22Rv1 (cell line): ENCODE measurements at regions not wholly inside any gene's neighbourhood (a gene's known extent, or its start where the extent isn't known, plus 50 kb on each side); places are given as distances from the start of the nearest gene placed in this dataset.

Experiments
- H3K27ac ChIP-seq: fragments of 450-650 bp; 2 replicates; pipeline ENCODE4 v1.5.1; 2017
- ZFX ChIP-seq: fragments of 450-650 bp; IDR thresholded peaks from 2 replicates; pipeline ENCODE4 v1.6.1; 2017; ENCODE audit warnings: antibody characterized with exemption, borderline replicate concordance
- TF ChIP-seq, protein P1 (sequence below): fragments of 450-650 bp; IDR thresholded peaks from 2 replicates; pipeline ENCODE4 v1.5.1; 2017; ENCODE audit warnings: mild to moderate bottlenecking

DNA sequence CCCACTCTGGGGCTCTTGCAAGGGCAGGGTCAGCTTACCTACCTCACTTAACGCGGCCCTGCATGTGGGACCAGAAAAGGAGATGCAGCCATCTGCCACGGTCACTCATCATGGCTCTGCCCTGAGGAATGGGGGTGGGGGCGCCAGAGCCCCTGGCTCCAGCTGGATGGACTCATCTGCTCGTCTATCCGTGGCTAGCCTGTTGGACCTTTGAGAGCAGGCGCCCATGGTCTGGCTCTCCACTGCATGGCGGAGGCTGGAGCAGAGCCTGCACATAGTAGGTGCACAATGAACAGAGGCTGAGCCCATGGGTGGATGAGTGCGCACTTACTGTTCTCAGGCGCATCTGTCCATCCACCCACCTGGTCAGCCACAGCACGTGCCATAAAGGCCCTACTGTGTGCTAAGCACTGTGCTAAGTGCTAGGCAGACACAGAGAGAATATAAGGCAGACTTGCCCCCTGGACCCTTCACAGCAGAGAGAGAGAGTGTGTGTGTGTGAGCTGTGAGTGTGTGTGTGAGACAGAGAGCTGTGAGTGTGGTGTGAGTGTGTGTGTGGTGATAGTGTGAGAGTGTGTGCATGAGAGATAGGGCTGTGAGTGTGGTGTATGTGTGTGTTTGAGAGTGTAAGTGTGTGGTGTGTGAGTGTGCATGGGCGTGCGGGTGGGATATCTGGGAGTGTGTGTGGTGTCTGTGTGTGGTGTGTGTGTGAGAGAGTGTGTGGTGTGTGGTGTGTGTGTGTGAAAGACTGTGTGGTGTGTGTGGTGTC is 151.3 kb downstream of the TFCP2L1 start:
- no peak overlapping the region for H3K27ac ChIP-seq
- TF ChIP-seq, protein P1, sequence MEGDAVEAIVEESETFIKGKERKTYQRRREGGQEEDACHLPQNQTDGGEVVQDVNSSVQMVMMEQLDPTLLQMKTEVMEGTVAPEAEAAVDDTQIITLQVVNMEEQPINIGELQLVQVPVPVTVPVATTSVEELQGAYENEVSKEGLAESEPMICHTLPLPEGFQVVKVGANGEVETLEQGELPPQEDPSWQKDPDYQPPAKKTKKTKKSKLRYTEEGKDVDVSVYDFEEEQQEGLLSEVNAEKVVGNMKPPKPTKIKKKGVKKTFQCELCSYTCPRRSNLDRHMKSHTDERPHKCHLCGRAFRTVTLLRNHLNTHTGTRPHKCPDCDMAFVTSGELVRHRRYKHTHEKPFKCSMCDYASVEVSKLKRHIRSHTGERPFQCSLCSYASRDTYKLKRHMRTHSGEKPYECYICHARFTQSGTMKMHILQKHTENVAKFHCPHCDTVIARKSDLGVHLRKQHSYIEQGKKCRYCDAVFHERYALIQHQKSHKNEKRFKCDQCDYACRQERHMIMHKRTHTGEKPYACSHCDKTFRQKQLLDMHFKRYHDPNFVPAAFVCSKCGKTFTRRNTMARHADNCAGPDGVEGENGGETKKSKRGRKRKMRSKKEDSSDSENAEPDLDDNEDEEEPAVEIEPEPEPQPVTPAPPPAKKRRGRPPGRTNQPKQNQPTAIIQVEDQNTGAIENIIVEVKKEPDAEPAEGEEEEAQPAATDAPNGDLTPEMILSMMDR = no peak
- TF ChIP-seq ZFX = no peak

DNA sequence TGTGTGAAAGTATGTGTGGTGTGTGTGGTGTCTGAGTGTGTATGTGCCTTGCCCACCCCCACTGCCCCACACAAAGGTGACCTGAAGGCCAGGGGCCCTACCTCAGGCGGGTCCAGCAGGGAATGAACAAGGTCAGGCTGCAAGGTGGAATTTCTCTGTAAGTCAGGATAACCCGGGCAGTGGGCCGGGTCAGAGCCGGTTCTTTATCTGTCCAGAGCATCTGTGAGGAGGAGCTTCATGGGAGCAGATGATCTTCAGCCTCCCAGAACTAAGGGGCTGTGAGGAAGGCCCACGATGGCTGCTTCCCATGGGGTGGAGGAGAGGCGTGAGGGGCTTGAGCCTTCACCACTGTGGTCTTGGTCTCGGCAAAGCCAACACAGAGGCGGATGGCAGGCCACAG is 150.3 kb downstream of the TFCP2L1 start:
- TF ChIP-seq, protein P1 = no peak
- no peak for TF ChIP-seq ZFX
- H3K27ac ChIP-seq = no peak overlapping the region

GRCh38 chr2:121135168-121135853 is 149.7 kb downstream of the TFCP2L1 start:
- H3K27ac ChIP-seq = no peak overlapping the region
- TF ChIP-seq, protein P1 = no peak
- TF ChIP-seq ZFX = no peak

DNA sequence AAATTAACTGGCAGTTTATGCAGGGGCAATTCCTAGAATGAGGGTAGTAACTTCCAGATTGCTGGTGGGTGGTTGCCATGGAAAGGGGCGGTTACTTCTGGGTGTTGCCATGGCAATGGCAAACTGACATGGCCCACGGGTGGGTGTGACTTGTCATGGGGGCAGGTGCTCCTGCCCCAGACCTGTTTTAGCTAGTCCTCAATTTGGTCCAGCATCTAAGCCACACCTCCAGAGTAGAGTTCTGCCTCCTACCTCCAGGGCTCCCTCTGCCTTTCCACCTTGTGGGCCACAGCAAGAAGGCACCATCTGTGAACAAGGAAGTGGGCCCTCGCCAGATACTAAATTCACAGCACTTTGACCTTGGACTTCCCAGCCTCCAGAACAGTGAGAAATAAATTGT is 148.7 kb downstream of the TFCP2L1 start:
- no peak overlapping the region for H3K27ac ChIP-seq
- TF ChIP-seq ZFX = no peak
- TF ChIP-seq, protein P1 = no peak

DNA sequence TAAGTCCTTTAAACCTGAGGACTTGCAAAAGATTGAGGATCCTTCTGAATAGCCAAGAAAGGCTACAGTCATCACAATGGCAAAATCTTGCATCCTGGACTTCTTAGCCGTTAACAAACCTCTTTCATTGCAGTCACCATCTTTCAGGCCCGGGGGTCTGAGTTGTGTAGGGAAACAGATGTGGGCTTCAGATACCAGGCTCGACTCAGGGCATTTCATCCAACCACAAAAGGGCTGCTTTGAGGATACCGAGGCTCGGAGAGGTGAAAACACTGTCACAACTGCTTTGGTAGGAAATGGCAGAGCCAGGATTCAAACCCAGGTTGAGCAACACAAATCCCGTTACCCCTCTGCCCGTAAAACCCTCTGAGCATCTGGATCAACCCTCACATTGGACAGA is 147.4 kb downstream of the TFCP2L1 start:
- TF ChIP-seq, protein P1 = no peak
- no peak for TF ChIP-seq ZFX
- no peak overlapping the region for H3K27ac ChIP-seq

- TF ChIP-seq, protein P1 = no peak
- TF ChIP-seq ZFX = no peak
Observed at GRCh38 chr2:121140734-121141133, 144.3 kb downstream of the TFCP2L1 start.

DNA sequence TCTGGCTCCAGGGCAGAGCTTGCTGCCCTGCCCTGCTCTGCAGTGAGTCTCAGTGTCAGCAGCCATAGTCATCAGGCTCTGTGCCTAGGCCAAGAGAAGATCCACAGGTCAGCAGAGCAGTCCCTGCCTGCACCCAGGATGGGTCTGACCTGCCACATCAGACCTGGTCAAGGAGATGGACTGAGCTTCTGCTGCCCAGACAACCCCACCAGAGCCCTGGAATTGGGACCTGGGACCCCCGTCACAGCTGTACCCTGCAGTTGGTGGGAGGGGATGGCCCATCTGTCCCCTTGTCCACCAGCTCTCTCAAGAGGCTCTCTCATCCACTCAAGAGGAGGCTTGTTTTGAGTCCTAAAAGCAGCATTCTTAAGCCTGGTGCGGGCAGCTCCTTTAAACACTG is 142.6 kb downstream of the TFCP2L1 start:
- TF ChIP-seq ZFX = no peak
- TF ChIP-seq, protein P1 = no peak
- H3K27ac ChIP-seq = no peak overlapping the region

More at GRCh38 chr2:121140734-121141133, 144.3 kb downstream of the TFCP2L1 start:
- no peak overlapping the region for H3K27ac ChIP-seq
